Stomach (tissue), 8 donors: ENCODE measurements at regions not wholly inside any gene's neighbourhood (a gene's known extent, or its start where the extent isn't known, plus 50 kb on each side); places are given as distances from the start of the nearest gene placed in this dataset.

Experiments
- DNase-seq, 2 donors: peaks; one replicate each; pipeline versions ENCODE4 v3.0.0 to v3.0.0-alpha.2; 2013 to 2019
- H3K27ac ChIP-seq, 5 donors: fragments of 200-600 bp in 4 of 5; sonication (generic) in 4 of 5; one replicate each; pipeline ENCODE4 v1.5.1; 2013 to 2019; ENCODE audit warnings: mild to moderate bottlenecking in 1 of 5, moderate library complexity in 1 of 5
- H3K27me3 ChIP-seq, 3 donors: fragments of 200-600 bp; sonication (generic); one replicate each; pipeline ENCODE4 v1.5.1; 2017 to 2019; ENCODE audit warnings: mixed run types in 1 of 3
- H3K36me3 ChIP-seq, 4 donors: fragments of 200-600 bp; sonication (generic); 1 replicate in 3 of 4; 2 replicates in 1 of 4; pipeline ENCODE4 v1.5.1; 2016 to 2019
- H3K4me1 ChIP-seq, 4 donors: fragments of 200-600 bp; sonication (generic); one replicate each; pipeline ENCODE4 v1.5.1; 2016 to 2019
- H3K4me3 ChIP-seq, 4 donors: fragments of 200-600 bp; sonication (generic) in 3 of 4; one replicate each; pipeline ENCODE4 v1.5.1; 2016 to 2019; ENCODE audit warnings: mild to moderate bottlenecking in 1 of 4
- H3K9me3 ChIP-seq, 4 donors: fragments of 200-600 bp; sonication (generic); one replicate each; pipeline ENCODE4 v1.5.1; 2016 to 2019
- EP300 ChIP-seq: sonication (generic); formaldehyde crosslinking; IDR thresholded peaks from one replicate; pipeline ENCODE4 v1.6.1; 2017; ENCODE audit warnings: antibody characterized with exemption
- POLR2A ChIP-seq, 4 donors: fragments of 450-650 bp; IDR thresholded peaks; one replicate each; pipeline ENCODE4 v1.6.1; 2016; ENCODE audit warnings: antibody characterized with exemption in 4 of 4, control low read depth in 2 of 4, mild to moderate bottlenecking in 1 of 4, moderate library complexity in 1 of 4
- POLR2AphosphoS5 ChIP-seq, 3 donors: sonication (generic); formaldehyde crosslinking; IDR thresholded peaks; one replicate each; pipeline ENCODE4 v1.6.1; 2016; ENCODE audit warnings: antibody characterized with exemption in 3 of 3
- WGBS, 5 donors: extraction: QIAGEN DNeasy Blood & Tissue Kit in 3 of 5; methylation state at CpG; one replicate each; pipeline versions ENCODE4 v1.1.5 to v1.1.7; 2013 to 2018; 5-methylcytosine and 5-hydroxymethylcytosine counted together
- intact Hi-C: fragments of 100-400 bp; cut with DNase I; formaldehyde crosslinking; loops from one replicate; pipeline ENCODE4 v1.15.1; 2023; ENCODE audit warnings: low total_unique reads
- TF ChIP-seq, protein P1 (sequence below), 7 experiments: fragments of 450-650 bp in 4 of 7; fragments of 200-600 bp in 3 of 7; sonication (generic) in 3 of 7; IDR thresholded peaks; one replicate each; pipeline ENCODE4 v1.5.1; 2016 to 2019; ENCODE audit warnings: antibody characterized with exemption in 7 of 7, control low read depth in 2 of 7, mild to moderate bottlenecking in 1 of 7
- donor health status: healthy with polysubstance abuse.
- donor health status: Bipolar disorder and iron deficiency.
- donor health status: healthy.

DNA sequence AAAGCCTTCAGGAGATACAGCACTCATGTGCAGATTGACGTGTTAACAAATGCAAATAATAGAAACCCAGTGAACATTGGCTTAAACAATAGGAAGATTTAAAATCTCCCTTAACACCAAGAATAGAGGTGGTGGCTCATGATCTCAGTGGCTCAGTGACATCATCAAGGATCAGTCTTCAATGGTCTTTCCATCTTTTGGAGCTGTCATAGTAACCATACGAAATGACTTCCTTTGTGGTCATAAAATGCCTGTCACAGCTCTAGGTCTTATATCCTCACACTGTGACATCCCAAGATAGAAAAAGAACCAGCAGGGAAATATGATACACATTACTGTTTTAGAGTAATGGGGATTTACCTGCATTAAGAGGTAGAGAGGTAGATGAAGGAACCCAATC lies 59.6 kb upstream of the ACKR3 start:
- Histone ChIP-seq H3K36me3 (no peaks in the 10 kb centered on the region), H3K9me3 (no peaks in the 10 kb centered on the region), H3K27me3 (peaks cover 0 to 34% (median 20%) of the 10 kb centered on the region in 3 donors), H3K4me3 (no peak overlapping the region), H3K4me1 (peaks cover 0 to 21% (median 7%) of the 10 kb centered on the region in 4 donors), H3K27ac (no peak overlapping the region)
- 74 to 84% (median 81%) methylated on average over 2 of the region's 2 CpGs for WGBS, 5 donors
- no peak for DNase-seq
- TF ChIP-seq, protein P1, sequence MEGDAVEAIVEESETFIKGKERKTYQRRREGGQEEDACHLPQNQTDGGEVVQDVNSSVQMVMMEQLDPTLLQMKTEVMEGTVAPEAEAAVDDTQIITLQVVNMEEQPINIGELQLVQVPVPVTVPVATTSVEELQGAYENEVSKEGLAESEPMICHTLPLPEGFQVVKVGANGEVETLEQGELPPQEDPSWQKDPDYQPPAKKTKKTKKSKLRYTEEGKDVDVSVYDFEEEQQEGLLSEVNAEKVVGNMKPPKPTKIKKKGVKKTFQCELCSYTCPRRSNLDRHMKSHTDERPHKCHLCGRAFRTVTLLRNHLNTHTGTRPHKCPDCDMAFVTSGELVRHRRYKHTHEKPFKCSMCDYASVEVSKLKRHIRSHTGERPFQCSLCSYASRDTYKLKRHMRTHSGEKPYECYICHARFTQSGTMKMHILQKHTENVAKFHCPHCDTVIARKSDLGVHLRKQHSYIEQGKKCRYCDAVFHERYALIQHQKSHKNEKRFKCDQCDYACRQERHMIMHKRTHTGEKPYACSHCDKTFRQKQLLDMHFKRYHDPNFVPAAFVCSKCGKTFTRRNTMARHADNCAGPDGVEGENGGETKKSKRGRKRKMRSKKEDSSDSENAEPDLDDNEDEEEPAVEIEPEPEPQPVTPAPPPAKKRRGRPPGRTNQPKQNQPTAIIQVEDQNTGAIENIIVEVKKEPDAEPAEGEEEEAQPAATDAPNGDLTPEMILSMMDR (IDR thresholded peaks at IDR 0.05) = no peak
- no peak for TF ChIP-seq POLR2A (IDR thresholded peaks at IDR 0.05)
- TF ChIP-seq POLR2AphosphoS5 (IDR thresholded peaks at IDR 0.05) = no peak
- no peak for TF ChIP-seq EP300
- intact Hi-C loops = loop anchor here (10.0 kb wide), 1 partner anchor 545 kb away; no protein-coding TSS in a partner anchor

DNA sequence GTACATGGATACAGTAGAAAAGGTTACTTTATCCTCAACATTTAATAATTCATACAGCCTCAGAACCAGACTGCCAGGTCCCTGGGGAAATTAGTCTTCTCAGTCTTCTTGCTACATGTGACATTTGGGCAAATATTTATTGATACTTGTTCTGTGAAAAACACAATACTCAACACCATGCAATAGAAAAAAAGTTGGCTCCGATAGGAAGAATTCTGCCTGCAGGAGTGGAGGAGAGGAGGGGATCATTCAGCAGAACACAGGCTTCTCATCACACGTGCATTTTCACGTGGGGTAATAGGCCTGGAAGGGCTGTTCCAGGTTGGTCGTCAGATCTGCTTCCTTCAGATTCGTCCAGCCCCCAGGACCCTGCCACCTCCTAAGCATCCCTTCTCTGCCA lies 58.4 kb upstream of the ACKR3 start:
- 72 to 79% (median 75%) methylated on average over 5 of the region's 5 CpGs for WGBS, 5 donors

DNA sequence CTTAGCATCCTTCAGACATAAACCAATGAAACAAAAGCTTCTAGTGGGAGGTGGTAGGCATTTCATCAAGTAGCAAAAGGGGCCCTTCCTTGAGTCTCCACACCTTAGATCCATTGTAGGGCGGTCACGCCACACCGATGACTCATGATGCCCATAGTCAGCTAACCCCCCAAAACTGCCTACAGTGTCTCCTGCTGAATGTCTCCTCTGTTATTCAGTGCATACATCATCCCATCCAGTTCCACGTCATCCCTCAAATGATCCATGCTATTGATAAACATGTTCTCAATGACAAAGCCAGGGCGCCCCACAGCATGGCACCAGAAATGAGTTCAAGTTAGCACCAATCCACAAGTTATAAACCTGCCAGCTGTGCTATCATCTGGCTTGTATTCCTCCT lies 57.4 kb upstream of the ACKR3 start:
- Histone ChIP-seq H3K27me3 (peaks cover 0 to 15% (median 5%) of the 10 kb centered on the region in 3 donors), H3K36me3 (no peaks in the 10 kb centered on the region), H3K4me3 (no peak overlapping the region), H3K9me3 (no peaks in the 10 kb centered on the region), H3K4me1 (peaks cover 0 to 13% (median 5%) of the 10 kb centered on the region in 4 donors), H3K27ac (no peak overlapping the region)
- 92 to 98% (median 96%) methylated on average over 5 of the region's 5 CpGs for WGBS, 5 donors
- intact Hi-C loops = loop anchor here (10.0 kb wide), 1 partner anchor 543 kb away; no protein-coding TSS in a partner anchor
- DNase-seq = no peak
- TF ChIP-seq POLR2A (IDR thresholded peaks at IDR 0.05) (no peak), POLR2AphosphoS5 (IDR thresholded peaks at IDR 0.05) (no peak), EP300 (no peak)
- TF ChIP-seq, protein P1 (IDR thresholded peaks at IDR 0.05) = no peak

More for the DNA sequence above, 58.4 kb upstream of the ACKR3 start:
- Histone ChIP-seq H3K36me3 (no peaks in the 10 kb centered on the region), H3K4me3 (no peak overlapping the region), H3K4me1 (peaks cover 0 to 21% (median 7%) of the 10 kb centered on the region in 4 donors), H3K9me3 (no peaks in the 10 kb centered on the region), H3K27me3 (peaks cover 0 to 25% (median 15%) of the 10 kb centered on the region in 3 donors), H3K27ac (no peak overlapping the region)
- DNase-seq = no peak
- TF ChIP-seq POLR2AphosphoS5 (IDR thresholded peaks at IDR 0.05) = no peak
- TF ChIP-seq EP300 = no peak
- TF ChIP-seq POLR2A (IDR thresholded peaks at IDR 0.05) = no peak
- TF ChIP-seq, protein P1 (IDR thresholded peaks at IDR 0.05) = no peak
- intact Hi-C loops = loop anchor here (10.0 kb wide), 1 partner anchor 544 kb away; no protein-coding TSS in a partner anchor

GRCh38 chr2:236512902-236513435 lies 56.7 kb upstream of the ACKR3 start:
- intact Hi-C loops = loop anchor here (10.0 kb wide), 1 partner anchor 542 kb away; no protein-coding TSS in a partner anchor
- H3K27ac ChIP-seq = peak overlapping the region in 2 of 5 donors; percentile 8 to 26
- TF ChIP-seq EP300 (no peak), POLR2AphosphoS5 (IDR thresholded peaks at IDR 0.05) (peak in 1 of 3 donors; percentile 18), POLR2A (IDR thresholded peaks at IDR 0.05) (no peak)
- TF ChIP-seq, protein P1 (IDR thresholded peaks at IDR 0.05) = peak in 5 of 7 experiments; percentile 67 to 91 (median 83)
- H3K4me3 ChIP-seq = no peak overlapping the region
- peaks cover 0 to 8% (median 3%) of the 10 kb centered on the region in 4 donors for H3K4me1 ChIP-seq
- DNase-seq = peak; percentile 69 to 73
- H3K9me3 ChIP-seq = no peaks in the 10 kb centered on the region
- no peaks in the 10 kb centered on the region for H3K36me3 ChIP-seq
- H3K27me3 ChIP-seq = peaks cover 0 to 8% (median 0%) of the 10 kb centered on the region in 3 donors
- 18 to 24% (median 21%) methylated on average over 7 of the region's 7 CpGs for WGBS, 5 donors
